HepG2 (cell line): ENCODE measurements at regions not wholly inside any gene's neighbourhood (a gene's known extent, or its start where the extent isn't known, plus 50 kb on each side); places are given as distances from the start of the nearest gene placed in this dataset.

ENCODE experiments used
- ATAC-seq: fragments of 200-7000 bp; cut with Tn5 transposase; 3 replicates; pipeline ENCODE4 v1.9.1; 2020; ENCODE audit warnings: mild to moderate bottlenecking, moderate library complexity
- BruUV-seq: library from RNA; stranded (reverse); fragments of 400-500 nt; replicated peaks from 2 replicates; lab custom pipeline; 2021; lab: Mats Ljungman, UMichigan
- CTCF ChIA-PET: fragments of 300-600 bp; formaldehyde crosslinking; extraction: SDS; loops from one replicate; lab custom pipeline; 2021; ENCODE audit warnings: low total read pairs, inconsistent platforms, low intra/inter-chr PET ratio; lab: Yijun Ruan, JAX
- POLR2A ChIA-PET: fragments of 350-600 bp; sonication (Branson Sonifier 250); formaldehyde crosslinking; loops from one replicate; lab custom pipeline; 2020; ENCODE audit warnings: antibody characterized with exemption, inconsistent platforms; lab: Yijun Ruan, JAX
- DNase-seq: peaks from one replicate; pipeline ENCODE4 v3.0.0-alpha.2; 2015; ENCODE audit warnings: low spot score
- FAIRE-seq: peaks from 3 replicates; lab custom pipeline; 2011; peaks lifted over from hg19 to GRCh38; lab: Jason Lieb, UNC
- H2AFZ ChIP-seq: one replicate; pipeline ENCODE4 v1.6.1; 2011; ENCODE audit warnings: low read length, inconsistent platforms
- H3K27ac ChIP-seq: fragments of 300-600 bp; 3 replicates; pipeline ENCODE4 v1.8.0; 2011; ENCODE audit warnings: mixed run types, mild to moderate bottlenecking, mixed read lengths, low read length, inconsistent platforms; ENCODE audit not compliant: insufficient read depth; ENCODE audit errors: extremely low read length
- H3K27me3 ChIP-seq, 2 experiments: fragments of 200-600 bp in 1 of 2; 2 replicates in 1 of 2; 3 replicates in 1 of 2; pipeline versions ENCODE4 v1.6.0 to v1.8.0; 2011; ENCODE audit warnings: low read length in 2 of 2, mild to moderate bottlenecking in 2 of 2, moderate library complexity in 2 of 2, inconsistent platforms in 1 of 2; ENCODE audit not compliant: insufficient read depth in 2 of 2, control insufficient read depth in 1 of 2
- H3K36me3 ChIP-seq, 2 experiments: fragments of 200-600 bp in 1 of 2; replicated peaks in 1 of 2; 2 replicates in 1 of 2; 3 replicates in 1 of 2; pipeline versions ENCODE4 v1.5.1 to v1.8.0; 2011; ENCODE audit warnings: low read length in 2 of 2, inconsistent platforms in 1 of 2; ENCODE audit not compliant: insufficient read depth in 2 of 2, control insufficient read depth in 1 of 2
- H3K4me1 ChIP-seq: 2 replicates; pipeline ENCODE4 v1.5.1; 2012; ENCODE audit warnings: low read length, inconsistent platforms; ENCODE audit not compliant: insufficient read depth
- H3K4me2 ChIP-seq: 2 replicates; pipeline ENCODE4 v1.6.0; 2011; ENCODE audit warnings: low read depth, low read length, inconsistent platforms
- H3K4me3 ChIP-seq, 3 experiments: fragments of 200-600 bp in 1 of 3; sonication (generic), shearing (Covaris generic) in 1 of 3; replicated peaks in 1 of 3; 2 replicates each; pipeline ENCODE4 v1.5.1; 2011 to 2016; ENCODE audit warnings: low read length in 3 of 3, inconsistent platforms in 2 of 3, low read depth in 2 of 3, mild to moderate bottlenecking in 2 of 3, control low read depth in 1 of 3, mixed read lengths in 1 of 3; ENCODE audit not compliant: insufficient read depth in 1 of 3
- H3K79me2 ChIP-seq: one replicate; pipeline ENCODE4 v1.6.1; 2011; ENCODE audit warnings: low read length, inconsistent platforms; ENCODE audit not compliant: insufficient read depth
- H3K9ac ChIP-seq: 2 replicates; pipeline ENCODE4 v1.6.0; 2011; ENCODE audit warnings: mild to moderate bottlenecking, low read depth, low read length, inconsistent platforms; ENCODE audit not compliant: insufficient read depth
- H3K9me3 ChIP-seq: 2 replicates; pipeline ENCODE4 v1.5.1; 2012; ENCODE audit warnings: mild to moderate bottlenecking, low read length
- H4K20me1 ChIP-seq: 2 replicates; pipeline ENCODE4 v1.6.0; 2011; ENCODE audit warnings: inconsistent platforms, mild to moderate bottlenecking, low read length, moderate library complexity; ENCODE audit not compliant: insufficient read depth
- CCAR2 ChIP-seq: fragments of 200-400 bp; formaldehyde crosslinking; optimal IDR thresholded peaks from 2 replicates; pipeline ENCODE3; 2018; ENCODE audit warnings: low read depth, mild to moderate bottlenecking, low read length, moderate library complexity
- MEIS1 ChIP-seq: sonication (generic); formaldehyde crosslinking; IDR thresholded peaks from 2 replicates; pipeline ENCODE4 v1.9.0; 2021; ENCODE audit warnings: mild to moderate bottlenecking, missing genetic modification reagents, moderate library complexity, borderline replicate concordance
- RFX1 ChIP-seq: fragments of 450-650 bp; IDR thresholded peaks from 2 replicates; pipeline ENCODE4 v1.6.1; 2017
- SNAPC4 ChIP-seq: sonication (generic); formaldehyde crosslinking; IDR thresholded peaks from 2 replicates; pipeline ENCODE4 v1.4.0; 2020; ENCODE audit warnings: mild to moderate bottlenecking, missing genetic modification reagents
- SRSF4 ChIP-seq: fragments of 200-400 bp; formaldehyde crosslinking; IDR thresholded peaks from one replicate; pipeline ENCODE4 v1.6.1; 2018; ENCODE audit warnings: mild to moderate bottlenecking, low read depth, low read length, moderate library complexity; ENCODE audit not compliant: poor library complexity, severe bottlenecking
- ZFP90 ChIP-seq: sonication (generic); formaldehyde crosslinking; IDR thresholded peaks from 2 replicates; pipeline ENCODE4 v1.8.0; 2022; ENCODE audit warnings: missing genetic modification reagents, mild to moderate bottlenecking, inconsistent platforms, borderline replicate concordance
- ZNF180 ChIP-seq: sonication (generic); formaldehyde crosslinking; IDR thresholded peaks from 2 replicates; pipeline ENCODE4 v1.4.0; 2020; ENCODE audit warnings: low read depth, missing genetic modification reagents, borderline replicate concordance
- ZNF570 ChIP-seq: sonication (generic); formaldehyde crosslinking; IDR thresholded peaks from 2 replicates; pipeline ENCODE4 v1.4.0; 2020; ENCODE audit warnings: mild to moderate bottlenecking, missing genetic modification reagents, borderline replicate concordance
- ZNF607 ChIP-seq: sonication (generic); formaldehyde crosslinking; IDR thresholded peaks from 2 replicates; pipeline ENCODE4 v1.5.1; 2020; ENCODE audit warnings: missing genetic modification reagents, mild to moderate bottlenecking, borderline replicate concordance
- ZNF83 ChIP-seq: sonication (generic); formaldehyde crosslinking; IDR thresholded peaks from 2 replicates; pipeline ENCODE4 v1.4.0; 2020; ENCODE audit warnings: missing genetic modification reagents, mild to moderate bottlenecking, borderline replicate concordance
- WGBS: methylation state at CpG from one replicate; pipeline ENCODE4 v1.1.6; 2017; ENCODE audit warnings: low lambda C conversion rate; 5-methylcytosine and 5-hydroxymethylcytosine counted together
- in situ Hi-C: cut with HindIII; loops from 2 replicates; pipeline ENCODE4 v1.10.0; 2017; ENCODE audit warnings: low pct_unique_long_range_greater_than_20kb; ENCODE audit not compliant: extremely low pct_ligation_motif_present
- intact Hi-C: fragments of 100-400 bp; cut with micrococcal nuclease; formaldehyde crosslinking; loops from one replicate; pipeline ENCODE4 v1.10.0; 2022; ENCODE audit not compliant: unreplicated experiment
- TF ChIP-seq, protein P1 (sequence below): sonication (generic); formaldehyde crosslinking; IDR thresholded peaks from 2 replicates; pipeline ENCODE4 v1.5.0; 2020; ENCODE audit warnings: missing genetic modification reagents
- TF ChIP-seq, protein P2 (sequence below): sonication (generic); formaldehyde crosslinking; IDR thresholded peaks from 2 replicates; pipeline ENCODE4 v1.8.0; 2022; ENCODE audit warnings: mild to moderate bottlenecking, missing genetic modification reagents, borderline replicate concordance

GRCh38 chr2:237182422-237183123, 96.9 kb downstream of the COPS8 start (continued):
- TF ChIP-seq, protein P1, sequence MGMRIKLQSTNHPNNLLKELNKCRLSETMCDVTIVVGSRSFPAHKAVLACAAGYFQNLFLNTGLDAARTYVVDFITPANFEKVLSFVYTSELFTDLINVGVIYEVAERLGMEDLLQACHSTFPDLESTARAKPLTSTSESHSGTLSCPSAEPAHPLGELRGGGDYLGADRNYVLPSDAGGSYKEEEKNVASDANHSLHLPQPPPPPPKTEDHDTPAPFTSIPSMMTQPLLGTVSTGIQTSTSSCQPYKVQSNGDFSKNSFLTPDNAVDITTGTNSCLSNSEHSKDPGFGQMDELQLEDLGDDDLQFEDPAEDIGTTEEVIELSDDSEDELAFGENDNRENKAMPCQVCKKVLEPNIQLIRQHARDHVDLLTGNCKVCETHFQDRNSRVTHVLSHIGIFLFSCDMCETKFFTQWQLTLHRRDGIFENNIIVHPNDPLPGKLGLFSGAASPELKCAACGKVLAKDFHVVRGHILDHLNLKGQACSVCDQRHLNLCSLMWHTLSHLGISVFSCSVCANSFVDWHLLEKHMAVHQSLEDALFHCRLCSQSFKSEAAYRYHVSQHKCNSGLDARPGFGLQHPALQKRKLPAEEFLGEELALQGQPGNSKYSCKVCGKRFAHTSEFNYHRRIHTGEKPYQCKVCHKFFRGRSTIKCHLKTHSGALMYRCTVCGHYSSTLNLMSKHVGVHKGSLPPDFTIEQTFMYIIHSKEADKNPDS (CRISPR knock-in tag), result no peak
- no peak for TF ChIP-seq ZNF83
- TF ChIP-seq ZNF570 (CRISPR knock-in tag), result no peak
- TF ChIP-seq, protein P2, sequence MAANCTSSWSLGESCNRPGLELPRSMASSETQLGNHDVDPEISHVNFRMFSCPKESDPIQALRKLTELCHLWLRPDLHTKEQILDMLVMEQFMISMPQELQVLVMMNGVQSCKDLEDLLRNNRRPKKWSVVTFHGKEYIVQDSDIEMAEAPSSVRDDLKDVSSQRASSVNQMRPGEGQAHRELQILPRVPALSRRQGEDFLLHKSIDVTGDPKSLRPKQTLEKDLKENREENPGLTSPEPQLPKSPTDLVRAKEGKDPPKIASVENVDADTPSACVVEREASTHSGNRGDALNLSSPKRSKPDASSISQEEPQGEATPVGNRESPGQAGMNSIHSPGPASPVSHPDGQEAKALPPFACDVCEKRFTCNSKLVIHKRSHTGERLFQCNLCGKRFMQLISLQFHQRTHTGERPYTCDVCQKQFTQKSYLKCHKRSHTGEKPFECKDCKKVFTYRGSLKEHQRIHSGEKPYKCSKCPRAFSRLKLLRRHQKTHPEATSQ (CRISPR knock-in tag), result no peak
- TF ChIP-seq, all 625 proteins: peak for 0

DNA sequence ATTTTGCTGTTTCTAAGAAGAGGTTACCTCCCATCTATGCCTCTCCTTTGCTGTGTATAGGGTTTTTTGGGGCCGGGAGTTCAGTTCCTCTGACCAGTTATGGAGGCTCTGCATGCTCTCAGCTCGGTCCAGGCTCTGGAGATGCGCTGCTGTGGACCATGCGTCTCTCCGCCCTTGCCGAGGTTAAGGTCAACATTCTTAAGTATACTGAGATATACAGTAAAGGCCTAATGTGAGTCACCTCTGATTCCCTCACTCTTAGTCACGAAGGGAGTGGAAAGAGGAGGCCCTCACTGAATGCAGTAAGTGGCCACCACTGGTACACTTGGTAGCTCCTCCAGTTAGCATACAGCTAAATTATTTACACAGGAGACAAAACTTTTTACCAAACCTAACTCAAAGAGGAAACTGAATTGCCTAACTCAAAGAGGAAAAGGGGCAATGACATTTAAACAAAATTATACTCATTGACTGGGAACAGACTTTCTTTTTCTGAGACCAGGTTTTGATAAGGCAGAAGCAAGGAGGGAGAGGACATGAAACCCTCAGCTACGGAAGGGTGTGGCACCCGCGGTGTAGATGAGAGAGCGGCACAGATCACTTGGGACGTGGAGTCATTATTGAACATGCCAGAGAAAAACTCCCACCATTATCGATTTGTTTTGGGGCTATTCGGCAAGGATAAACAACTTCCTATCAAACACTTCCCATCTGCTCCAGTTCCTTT, 98.7 kb downstream of the COPS8 start:
- FAIRE-seq, result no peak
- Histone ChIP-seq H3K27me3 (peaks cover 3 to 37% of the 10 kb centered on the region in 2 experiments; a peak in 3 of 5 replicates), H4K20me1 (no peaks in the 10 kb centered on the region), H2AFZ (no peak overlapping the region), H3K4me2 (no peak overlapping the region), H3K36me3 (no peaks in the 10 kb centered on the region), H3K9ac (no peak overlapping the region), H3K27ac (no peak overlapping the region), H3K4me1 (no peaks in the 10 kb centered on the region), H3K9me3 (no peaks in the 10 kb centered on the region), H3K79me2 (no peaks in the 10 kb centered on the region), H3K4me3 (no peak overlapping the region)
- intact Hi-C loops, result no loop called here
- ChIA-PET CTCF (no interaction called here), POLR2A (no interaction called here)
- no peak for DNase-seq
- in situ Hi-C loops, result no loop called here
- 34% methylated on average over 14 of the region's 14 CpGs for WGBS
- ATAC-seq, result no peak
- no TSS peak for BruUV-seq
- no peak for TF ChIP-seq SNAPC4 (CRISPR knock-in tag)
- no peak for TF ChIP-seq ZNF607 (CRISPR knock-in tag)
- TF ChIP-seq ZFP90 (CRISPR knock-in tag), result no peak
- no peak for TF ChIP-seq SRSF4
- TF ChIP-seq ZNF180 (CRISPR knock-in tag), result no peak
- no peak for TF ChIP-seq RFX1
- no peak for TF ChIP-seq MEIS1 (CRISPR knock-in tag)
- no peak for TF ChIP-seq CCAR2
